ENCODE measurements at regions not wholly inside any gene's neighbourhood (a gene's known extent, or its start where the extent isn't known, plus 50 kb on each side); places are given as distances from the start of the nearest gene placed in this dataset.

DNA sequence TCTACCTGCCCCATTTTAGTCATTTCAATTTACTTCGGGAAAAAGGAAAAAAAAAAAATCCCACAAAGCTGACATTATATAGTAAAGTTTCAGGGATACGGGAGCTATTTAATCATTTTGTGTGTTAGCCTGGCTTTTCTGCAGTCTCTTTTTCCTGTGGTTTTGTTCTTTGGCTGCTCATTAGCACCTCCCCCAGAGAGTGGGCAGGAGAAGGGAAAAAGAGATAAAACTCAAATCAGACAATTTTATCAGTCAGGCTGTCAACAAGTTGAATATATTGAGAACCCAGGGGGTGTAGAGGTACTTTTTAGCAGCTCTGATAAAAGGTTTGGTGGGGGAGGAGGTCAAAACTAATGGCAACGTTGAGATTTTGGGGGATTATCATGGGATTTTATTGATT, 559.0 kb upstream of the PSMD7 start:
- no peak for DNase-seq

DNA sequence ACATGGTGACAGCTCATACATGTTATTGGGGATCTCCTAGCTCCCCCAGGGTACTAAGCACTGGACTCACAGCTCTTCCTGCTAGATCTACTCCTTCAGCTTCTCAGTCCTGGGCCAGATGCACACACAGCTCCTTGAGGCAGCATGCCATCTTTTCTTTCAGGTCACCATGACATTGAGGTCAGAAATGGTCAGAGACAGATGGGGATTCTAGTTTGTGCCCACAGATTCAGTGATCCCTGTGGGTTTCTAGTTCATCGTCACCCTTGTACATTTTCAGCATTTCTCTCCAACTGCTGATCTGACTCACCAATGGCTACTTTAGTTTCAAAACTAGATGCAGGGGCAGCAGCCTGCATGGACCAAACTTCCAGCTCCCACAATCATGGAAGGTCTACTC, 560.7 kb upstream of the PSMD7 start:
- DNase-seq = no peak

DNA sequence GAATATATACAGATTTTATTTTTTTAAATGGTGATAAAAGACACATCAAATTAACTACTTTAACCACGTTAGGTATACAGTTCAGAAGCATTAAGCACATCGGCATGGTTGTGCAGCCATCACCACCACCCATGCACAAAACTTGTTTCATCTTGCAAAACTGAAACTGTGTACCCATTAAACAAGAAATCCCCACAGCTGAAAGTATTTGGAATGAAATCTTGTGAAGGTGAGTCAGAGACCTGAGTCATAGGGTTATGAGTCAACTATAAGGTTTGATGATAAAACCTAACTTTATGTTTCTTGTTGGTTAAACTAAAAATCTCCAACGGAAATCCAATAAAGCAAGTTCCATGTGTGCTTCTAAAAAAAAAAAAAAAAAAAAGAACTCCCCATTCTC, 561.6 kb upstream of the PSMD7 start:
- DNase-seq = peak; percentile 76

DNA sequence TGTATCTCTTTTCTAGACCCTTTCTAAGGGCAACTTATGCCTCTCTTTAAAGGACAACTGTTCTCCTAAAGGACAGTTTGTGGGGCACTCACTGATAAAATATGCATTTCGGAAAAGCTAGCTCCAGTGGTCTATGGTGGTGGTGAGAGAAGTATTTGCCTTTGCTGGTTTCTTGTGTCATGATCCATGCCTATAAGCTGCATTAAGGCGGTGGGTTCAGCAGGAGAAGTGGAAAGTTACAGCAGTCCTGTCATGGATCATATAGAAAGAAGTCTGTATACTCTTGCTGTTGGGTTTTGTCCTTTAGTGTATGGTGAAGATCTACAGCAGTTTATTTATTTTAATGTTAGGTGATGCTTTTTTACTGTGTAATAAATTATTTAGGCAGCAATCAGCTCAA, 563.9 kb upstream of the PSMD7 start:
- no peak for DNase-seq

DNA sequence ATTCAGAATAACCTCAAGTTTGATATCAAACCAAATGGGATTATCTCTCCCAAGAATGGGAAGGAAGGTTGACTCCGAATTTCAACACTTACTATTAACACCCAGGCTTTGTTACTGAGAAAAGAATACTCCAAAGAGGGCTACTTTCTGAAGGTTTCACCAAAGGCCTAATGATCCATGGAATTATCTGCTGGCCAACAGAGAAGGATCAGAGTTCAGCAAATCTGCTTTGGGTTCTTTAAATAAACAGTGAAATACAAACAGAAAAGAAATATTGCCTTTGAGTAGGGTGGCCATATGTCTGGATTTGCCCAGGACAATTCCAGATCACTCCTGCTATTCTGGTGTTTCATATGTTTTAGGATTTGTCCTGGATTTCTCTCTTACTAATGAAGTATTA, 564.5 kb upstream of the PSMD7 start:
- no peak for DNase-seq

DNA sequence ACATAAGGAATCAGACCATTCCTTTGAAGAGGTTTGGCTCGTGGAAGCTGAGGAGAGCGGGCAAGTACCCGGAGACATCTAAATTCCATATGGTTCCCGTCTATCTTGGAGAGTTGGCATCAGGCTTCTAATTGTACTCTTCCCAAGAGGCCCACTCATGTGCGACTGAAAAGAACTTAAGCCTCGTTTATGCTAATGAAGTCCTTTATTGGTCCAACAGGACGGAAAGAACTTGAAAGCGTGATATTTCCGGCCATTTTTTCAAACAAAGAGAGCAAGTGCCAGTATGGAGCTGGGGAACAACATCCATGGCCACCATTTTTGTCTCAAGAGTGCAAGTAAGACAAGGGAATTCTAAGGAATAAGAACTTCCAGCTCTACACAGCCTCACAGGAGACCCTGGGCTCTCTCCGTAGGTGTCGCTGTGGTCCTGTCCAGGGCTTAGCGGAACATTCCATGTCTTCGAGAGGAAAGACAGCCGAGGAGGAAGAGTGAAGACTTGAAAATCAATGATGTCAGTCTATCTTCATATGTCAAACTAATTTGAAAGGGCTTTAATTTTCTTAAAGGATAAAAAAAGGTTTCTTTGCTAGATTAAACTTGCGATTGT, 566.0 kb upstream of the PSMD7 start:
- no peak for DNase-seq

DNA sequence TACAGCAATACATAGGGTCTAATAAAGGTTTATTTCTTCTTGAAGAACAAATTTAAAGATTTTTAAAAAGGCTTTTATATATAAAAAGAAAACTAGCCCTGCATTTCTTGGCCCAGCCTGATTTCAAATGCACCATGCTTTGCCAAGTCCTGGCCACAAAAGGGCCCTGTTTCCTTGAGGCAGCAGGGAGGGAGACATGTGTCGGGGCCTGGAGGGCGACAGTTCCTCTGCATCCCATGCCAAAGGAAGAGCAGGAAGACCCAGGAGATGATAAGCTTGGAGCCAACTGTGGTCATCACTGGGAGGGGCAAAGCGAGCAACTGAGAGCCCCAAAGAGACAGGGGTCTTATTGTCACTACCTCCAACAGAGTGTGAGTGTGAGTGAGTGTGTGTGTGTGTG, 571.5 kb upstream of the PSMD7 start:
- no peak for DNase-seq

DNA sequence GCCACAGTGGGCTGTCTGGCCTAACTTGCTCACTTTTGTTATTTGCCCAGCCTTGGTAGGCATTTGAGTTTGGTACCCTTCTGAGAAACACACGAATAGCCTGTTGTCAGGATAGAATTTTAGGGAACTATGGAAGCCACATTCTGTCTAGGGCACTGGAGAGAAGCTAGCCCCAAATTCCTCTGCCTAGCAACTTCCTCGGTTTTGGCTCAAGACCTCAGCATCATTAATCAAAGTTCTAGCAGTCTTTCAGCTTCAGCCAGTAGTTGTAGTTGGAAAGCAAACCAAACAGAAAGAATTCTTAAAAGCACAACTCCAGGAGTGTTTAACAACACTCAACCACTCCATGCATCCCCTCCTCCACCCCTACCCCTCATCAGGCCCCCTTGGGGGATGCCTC, 572.1 kb upstream of the PSMD7 start:
- DNase-seq = no peak

DNA sequence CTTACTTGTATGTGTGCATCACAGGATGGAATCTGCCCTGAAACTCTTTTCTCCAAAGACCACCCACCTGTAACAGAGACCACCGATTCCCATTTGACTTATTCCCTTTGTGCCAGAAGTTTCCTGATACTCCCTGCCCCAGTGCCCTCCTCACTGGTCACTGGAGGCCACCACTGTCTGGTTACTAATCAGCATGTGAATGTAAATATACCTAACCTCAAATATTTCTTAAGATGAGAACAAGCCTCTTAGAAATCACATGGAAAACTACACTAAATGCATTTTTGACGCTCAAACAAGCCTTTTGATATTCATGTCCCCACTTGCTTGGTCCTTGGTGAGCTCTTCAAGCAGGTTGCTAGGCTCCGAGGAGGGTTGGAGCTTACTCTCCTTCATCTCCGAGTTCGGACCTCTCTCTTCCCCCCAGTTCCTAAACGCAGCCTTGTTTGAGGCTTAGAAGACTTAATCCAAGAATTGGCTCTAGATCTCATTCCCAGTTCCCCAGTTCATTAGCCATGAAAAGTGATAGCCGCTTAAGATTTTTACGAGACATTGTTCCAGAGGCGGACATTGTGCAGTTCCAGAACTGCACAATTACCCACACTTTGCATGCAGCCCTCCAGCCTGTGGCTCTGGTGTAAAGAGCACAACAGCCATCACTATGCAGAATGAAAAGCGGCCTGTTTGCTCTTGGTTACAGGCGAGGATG, 579.2 kb upstream of the PSMD7 start:
- DNase-seq = no peak

DNA sequence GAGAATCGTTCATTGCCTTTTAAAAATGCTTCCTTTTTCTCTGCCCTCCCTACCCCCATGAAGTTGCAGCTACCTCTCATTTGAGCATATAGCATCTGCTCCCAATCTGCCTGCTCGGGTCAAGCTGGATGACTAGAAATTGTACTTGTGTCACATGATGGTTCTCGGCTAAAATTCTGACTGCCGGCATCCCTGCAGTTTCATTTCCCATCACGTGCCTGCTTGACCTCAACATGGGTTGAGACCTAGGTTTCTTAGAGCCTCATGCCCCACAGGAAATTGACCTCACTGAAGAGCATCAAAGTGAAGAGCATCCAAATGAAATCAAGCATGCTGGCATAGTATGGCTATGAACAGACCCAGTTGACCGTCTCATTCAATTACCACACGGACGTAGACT, 581.6 kb upstream of the PSMD7 start:
- DNase-seq = no peak

DNA sequence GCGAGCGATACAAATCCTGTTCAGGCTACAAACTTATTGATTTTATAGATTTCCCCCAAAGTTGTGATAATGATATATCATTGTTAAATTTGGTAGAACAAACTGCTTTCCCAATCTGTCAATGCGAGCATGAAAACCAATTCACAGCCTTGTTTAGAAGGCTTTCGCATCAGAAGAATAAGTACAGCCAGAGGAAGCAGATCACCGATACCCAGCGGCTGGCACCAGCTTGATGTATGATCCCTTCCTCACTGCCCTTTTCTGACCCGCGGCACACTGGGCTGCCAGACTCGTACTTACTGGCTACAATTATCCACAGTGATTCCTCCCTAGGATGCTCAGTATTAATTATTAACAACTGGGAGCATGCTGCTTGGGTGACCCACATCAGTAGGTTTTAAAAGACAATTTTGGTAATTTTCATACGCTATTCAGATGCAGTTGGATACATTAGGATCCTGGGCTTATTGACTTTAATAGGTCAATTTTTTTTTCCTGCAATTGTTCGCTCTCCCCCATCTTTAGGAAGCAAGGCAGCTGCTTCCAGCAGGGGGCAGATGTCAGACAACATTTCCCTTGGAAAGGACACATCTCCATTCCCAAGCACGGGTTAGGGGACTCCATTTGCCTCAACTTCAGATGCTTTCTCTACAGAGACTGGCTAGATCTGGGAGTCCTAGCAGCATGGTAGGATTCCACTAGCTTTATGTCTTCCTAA, 582.7 kb upstream of the PSMD7 start:
- DNase-seq = no peak

DNA sequence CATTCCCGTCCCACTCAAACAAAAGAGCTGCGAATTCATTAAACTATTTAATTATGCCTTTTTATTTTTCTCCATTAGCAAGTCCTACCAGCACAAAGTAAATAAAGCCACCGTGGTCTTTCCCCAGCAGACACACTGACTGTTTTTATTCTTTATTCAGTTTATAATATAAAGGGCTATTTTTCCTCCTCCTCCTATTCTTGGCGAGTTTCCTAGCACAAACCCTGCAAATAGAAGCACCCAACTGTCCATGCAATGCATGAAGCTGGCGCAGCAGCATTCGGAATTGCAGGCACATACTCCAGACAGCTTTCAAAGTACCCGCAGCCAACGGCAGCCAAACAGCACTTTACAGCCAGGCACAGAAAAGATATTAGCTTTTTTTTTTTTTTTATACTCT, 583.4 kb upstream of the PSMD7 start:
- no peak for DNase-seq

DNA sequence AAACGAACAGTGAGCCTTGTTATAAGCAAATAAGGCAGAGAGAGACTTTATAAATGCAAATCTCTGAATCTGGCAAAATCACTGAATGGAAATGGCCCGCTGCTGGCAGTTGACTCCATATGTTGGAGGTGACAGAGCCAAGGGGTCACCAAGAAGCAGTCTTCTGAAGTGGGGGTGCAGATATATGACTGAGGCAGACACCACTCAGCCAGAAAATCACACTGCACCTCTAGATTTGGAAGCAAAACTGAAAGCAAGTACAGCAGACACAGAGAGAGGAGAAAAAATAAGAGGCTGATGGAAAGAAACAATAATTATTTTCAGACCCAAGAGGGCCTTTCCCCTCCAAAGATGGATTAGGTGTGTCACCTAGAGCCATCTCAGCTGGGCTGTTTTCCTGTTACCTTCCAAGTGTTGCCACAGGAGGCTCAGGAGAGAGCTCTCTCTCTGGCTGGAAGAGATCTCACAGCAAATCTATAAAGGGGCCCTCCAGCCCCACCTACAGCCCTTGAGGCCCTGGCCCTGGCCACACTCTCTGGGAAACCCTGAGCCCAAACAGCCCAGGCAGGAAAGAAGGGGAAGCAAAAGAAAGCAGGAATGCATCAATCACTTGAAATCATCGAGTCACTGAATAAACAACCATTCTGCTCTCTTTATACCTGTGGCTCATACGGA, 585.1 kb upstream of the PSMD7 start:
- DNase-seq = no peak

DNA sequence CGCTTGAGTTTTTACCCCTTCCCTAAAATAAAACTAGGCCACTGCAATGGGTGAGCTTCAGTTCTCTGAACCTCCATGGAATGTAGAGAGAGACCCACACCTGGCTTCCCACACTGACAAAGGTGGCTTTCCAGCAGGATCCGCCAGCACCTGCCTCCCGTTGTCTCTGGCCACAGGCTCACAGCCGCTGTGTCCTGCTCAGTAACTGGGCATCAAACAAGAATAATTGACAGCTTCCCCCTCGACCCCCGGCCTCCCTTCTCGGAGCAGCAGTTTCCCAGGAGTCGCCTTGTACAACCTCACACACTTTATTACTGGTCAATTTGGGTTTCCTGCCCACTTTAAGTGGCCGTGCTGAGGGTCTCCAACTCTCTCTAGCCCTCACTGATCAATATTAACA, 586.1 kb upstream of the PSMD7 start:
- DNase-seq = no peak

DNA sequence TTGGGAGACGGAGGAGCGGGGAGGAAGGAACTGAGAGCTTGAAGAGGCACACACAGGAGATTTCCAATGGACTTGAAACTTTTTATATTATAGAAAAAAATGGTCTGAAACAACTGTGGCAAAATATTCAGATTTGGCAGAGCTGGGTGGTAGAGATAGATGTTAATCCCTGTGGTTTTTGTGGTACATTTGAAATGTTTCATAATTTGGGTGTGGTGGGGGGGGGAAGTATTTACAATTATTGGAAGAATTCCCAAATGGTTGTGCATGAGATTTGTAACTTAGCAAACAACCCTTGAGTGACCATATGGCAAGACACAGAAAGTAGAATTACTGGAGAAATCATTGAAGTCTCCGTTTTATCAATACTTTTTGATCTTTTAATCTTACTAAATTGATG, 588.8 kb upstream of the PSMD7 start:
- no peak for DNase-seq

DNA sequence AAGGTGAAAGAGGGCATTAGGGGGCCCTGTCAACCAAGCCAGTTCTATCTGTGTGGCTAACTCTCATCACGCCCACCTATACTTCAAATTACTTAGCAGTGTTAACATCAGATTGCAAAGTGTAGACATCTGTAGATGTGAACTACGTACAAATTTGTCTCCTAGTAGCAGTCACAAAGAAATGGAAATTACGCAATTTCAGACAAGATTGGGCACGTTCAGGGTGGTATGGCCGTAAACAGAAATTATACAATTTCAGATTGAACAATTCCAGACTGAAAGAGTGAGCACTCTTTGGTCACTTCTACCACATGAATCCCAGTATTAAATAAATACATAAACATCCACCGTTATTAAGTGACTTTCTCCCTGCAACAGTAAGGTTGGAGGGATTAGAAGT, 592.7 kb upstream of the PSMD7 start:
- no peak for DNase-seq

DNA sequence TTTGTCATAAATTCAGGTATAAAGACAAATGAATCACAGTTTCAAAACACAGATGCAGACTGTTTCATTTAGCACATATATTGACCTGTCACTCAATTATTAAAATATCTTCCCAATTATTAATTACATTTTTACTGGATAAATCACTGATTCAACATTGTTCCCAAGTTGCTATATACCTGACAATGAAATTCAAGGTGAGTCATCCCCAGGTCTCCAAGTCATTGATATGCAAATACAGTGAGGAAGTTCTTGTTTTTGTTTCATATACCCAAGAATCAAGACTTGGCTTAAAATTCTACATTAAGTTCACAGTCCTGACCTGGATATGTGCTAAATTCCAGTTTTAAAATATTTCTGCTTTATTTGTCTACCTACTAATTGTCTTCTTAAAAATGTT, 599.3 kb upstream of the PSMD7 start:
- DNase-seq = no peak

DNA sequence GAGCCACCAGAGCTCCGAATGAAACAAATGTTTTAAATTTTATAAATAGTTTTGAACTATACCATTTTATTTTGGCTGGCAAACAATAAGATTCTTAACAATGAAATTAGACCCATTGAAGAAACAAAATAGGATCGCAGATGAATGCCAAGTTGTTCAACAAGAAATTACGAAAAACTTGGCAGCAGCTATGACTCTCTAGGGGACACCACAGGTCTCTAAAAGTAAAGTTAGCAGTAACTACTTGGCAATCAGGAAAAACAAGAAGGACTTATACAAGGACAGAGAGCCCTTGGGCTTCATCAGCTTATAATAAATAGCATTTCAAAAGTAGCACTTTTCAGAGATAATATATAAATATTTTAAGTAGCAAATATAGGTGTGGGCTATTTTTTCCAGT, 603.8 kb upstream of the PSMD7 start:
- no peak for DNase-seq

DNA sequence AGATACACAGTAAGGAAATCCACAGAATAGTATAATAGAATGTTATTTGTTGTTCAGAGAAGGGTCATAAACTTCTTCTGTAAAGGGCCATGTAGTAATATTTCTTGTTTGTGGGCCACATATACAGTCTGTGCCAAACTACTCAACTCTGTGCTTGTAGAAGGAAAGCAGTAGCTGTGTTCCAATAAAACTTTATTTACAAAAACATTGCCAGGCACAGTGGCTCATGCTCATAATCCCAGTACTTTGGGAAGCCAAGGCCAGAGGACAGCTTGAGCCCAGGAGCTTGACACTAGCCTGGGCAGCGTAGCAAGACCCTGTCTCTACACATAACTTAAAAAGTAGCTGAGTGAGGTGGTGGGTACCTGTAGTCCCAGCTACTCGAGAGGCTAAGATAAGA, 612.8 kb upstream of the PSMD7 start:
- no peak for DNase-seq

DNA sequence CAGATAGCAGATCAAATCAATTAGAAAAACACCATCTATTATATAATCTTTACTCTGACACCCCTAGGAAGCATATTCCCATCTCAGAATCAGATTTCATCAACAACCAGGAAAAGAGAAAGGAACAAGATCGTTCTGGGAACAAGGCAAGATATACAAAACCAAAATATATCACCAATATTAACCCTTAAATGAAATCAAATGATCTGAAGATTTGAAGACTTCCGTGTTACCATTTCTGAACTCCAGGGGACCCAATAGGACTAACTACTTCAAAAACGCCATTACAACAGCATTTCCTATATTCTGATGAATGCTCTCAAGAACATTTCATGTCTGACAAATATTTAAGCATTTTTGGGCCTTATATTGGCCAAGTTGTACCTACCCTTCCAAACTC, 624.2 kb upstream of the ZFHX3 start:
- no peak for DNase-seq

DNA sequence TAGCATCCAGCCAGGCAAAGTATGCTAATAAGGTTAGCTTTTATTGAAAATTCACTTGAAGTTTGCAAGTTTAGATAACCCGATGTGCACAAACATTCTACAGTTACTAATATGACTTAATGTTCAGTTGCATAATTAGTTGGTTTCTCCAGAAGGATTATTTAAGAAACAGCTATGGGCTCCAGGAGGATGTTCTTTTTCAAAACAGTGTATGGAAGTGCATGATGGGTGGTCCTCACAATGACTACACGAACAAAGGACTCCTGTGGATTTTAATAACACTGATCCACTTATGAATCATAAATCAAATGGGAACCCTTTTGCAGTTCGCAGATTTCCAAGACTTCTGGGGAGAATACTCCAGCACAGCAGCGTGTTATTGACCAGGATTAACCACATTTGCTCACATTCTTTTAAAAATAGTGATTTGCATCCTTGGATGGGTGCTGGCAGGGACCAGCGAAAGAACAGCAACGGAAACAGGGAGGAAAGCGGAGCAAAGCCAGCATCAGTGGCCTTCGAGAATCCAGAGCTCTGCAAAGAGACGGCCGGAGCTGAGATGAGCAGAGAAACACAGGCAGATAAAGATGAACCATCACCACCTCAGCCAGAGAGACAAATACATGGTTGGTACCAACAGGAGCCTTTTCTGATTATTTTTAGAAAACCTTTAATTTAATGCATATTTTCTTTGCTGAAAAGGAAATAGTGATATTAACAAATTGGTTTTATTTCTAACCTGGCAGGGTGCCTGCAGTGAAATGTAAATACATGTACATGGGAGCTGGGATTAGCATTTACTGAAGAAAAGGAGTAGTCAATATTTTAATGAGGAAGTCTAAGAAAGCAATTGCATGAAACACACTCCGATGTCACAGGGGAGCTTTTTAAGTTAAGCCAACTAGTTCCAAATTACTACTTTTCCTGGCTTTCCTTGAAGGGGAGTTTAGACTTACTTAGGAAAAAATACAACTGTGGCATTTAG, 623.2 kb upstream of the ZFHX3 start:
- no peak for DNase-seq

DNA sequence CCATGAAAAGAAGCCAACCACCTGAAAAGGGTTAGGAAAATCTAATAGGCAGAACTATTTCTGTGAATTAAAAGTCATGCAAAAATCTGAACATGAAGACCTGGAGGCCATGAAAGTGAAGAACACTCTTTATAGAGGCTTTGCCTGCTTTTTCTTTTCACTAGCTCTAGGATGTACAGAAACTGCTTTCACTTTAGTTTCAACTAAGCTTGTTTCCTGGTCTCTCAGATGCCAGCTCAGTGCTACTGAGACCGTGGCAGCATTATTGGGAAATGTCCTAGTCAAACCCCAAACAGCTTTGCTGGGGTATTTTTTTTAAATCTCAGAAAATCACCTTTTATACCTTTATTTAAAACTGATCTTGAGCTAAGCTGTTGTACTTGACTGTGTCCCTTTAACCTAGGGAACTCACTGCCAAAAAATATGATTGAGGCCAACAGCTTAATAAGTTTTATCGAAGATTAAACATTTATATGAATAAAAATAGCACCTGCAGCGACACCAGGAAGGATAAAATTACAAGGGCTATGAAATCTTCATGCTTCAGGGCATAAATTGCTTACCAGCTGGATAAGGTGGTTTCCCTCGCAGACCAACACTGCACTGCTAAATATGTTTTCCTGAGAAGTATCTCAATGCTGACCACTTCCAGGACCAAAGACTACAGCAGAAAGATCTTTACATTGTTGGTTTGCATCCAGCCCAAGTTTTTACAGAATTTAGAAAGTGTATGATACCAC, 621.8 kb upstream of the ZFHX3 start:
- no peak for DNase-seq
